ENCODE measurements at regions not wholly inside any gene's neighbourhood (a gene's known extent, or its start where the extent isn't known, plus 50 kb on each side); places are given as distances from the start of the nearest gene placed in this dataset.

GRCh38 chr5:33235824-33236223, 204.9 kb upstream of the TARS1 start:
- Histone ChIP-seq H3K4me3 (ENCODE audit: low read length) (0 out of 2 replicates have a peak overlapping the region, but pooled peaks have one; percentile 15), H3K36me3 (replicated peaks; ENCODE audit: insufficient read depth, low read length) (no peaks in the 10 kb centered on the region), H3K9me2 (replicated peaks; ENCODE audit: insufficient read depth, low read length) (no peaks in the 10 kb centered on the region), H3K4me1 (ENCODE audit: low read length) (peaks cover 56% of the 10 kb centered on the region), H3K9ac (ENCODE audit: low read length) (no peak overlapping the region), H3K27ac (ENCODE audit: low read length) (peak overlapping the region; percentile 50; the same call in 1 of the 2 replicates), H3K4me2 (ENCODE audit: low read depth, low read length) (peak overlapping the region; percentile 66; the same call in 1 of the 2 replicates), H3K9me3 (replicated peaks; ENCODE audit: insufficient read depth, low read length) (no peaks in the 10 kb centered on the region), H3F3A (ENCODE audit: insufficient read depth, low read length) (peaks cover 21% of the 10 kb centered on the region), H2AFZ (ENCODE audit: low read length) (no peak overlapping the region), H3K79me2 (ENCODE audit: low read length) (no peaks in the 10 kb centered on the region), H4K20me1 (ENCODE audit: insufficient read depth, low read length) (no peaks in the 10 kb centered on the region), H3K27me3 (replicated peaks; ENCODE audit: insufficient read depth, low read length) (no peaks in the 10 kb centered on the region)
- TF ChIP-seq CTCF (IDR thresholded peaks at IDR 0.05; ENCODE audit: low read length) (no peak), EZH2 (optimal IDR thresholded peaks at IDR 0.05; ENCODE audit: low read depth, low read length) (no peak), EZH2phosphoT487 (IDR thresholded peaks at IDR 0.05; ENCODE audit: low read length) (no peak)
- peak; percentile 84 for DNase-seq

GRCh38 chr5:33237471-33237870, 203.3 kb upstream of the TARS1 start:
- no peak overlapping the region for H3K4me3 ChIP-seq (ENCODE audit: low read length)
- no peaks in the 10 kb centered on the region for H3K79me2 ChIP-seq (ENCODE audit: low read length)
- H3K27ac ChIP-seq (ENCODE audit: low read length): no peak overlapping the region
- H4K20me1 ChIP-seq (ENCODE audit: insufficient read depth, low read length): no peaks in the 10 kb centered on the region
- H3K9me2 ChIP-seq (replicated peaks; ENCODE audit: insufficient read depth, low read length): no peaks in the 10 kb centered on the region
- no peak overlapping the region for H3K9ac ChIP-seq (ENCODE audit: low read length)
- no peak overlapping the region for H3K4me2 ChIP-seq (ENCODE audit: low read depth, low read length)
- TF ChIP-seq EZH2phosphoT487 (IDR thresholded peaks at IDR 0.05; ENCODE audit: low read length) (no peak), EZH2 (optimal IDR thresholded peaks at IDR 0.05; ENCODE audit: low read depth, low read length) (no peak), CTCF (IDR thresholded peaks at IDR 0.05; ENCODE audit: low read length) (no peak)
- H3K4me1 ChIP-seq (ENCODE audit: low read length): peaks cover 72% of the 10 kb centered on the region
- H3K27me3 ChIP-seq (replicated peaks; ENCODE audit: insufficient read depth, low read length): no peaks in the 10 kb centered on the region
- H2AFZ ChIP-seq (ENCODE audit: low read length): no peak overlapping the region
- H3F3A ChIP-seq (ENCODE audit: insufficient read depth, low read length): peaks cover 21% of the 10 kb centered on the region
- no peaks in the 10 kb centered on the region for H3K9me3 ChIP-seq (replicated peaks; ENCODE audit: insufficient read depth, low read length)
- no peak for DNase-seq
- no peaks in the 10 kb centered on the region for H3K36me3 ChIP-seq (replicated peaks; ENCODE audit: insufficient read depth, low read length)

- Histone ChIP-seq H3K9ac (ENCODE audit: low read length) (no peak overlapping the region), H3K27me3 (replicated peaks; ENCODE audit: insufficient read depth, low read length) (no peaks in the 10 kb centered on the region), H3K4me3 (ENCODE audit: low read length) (no peak overlapping the region), H3K4me2 (ENCODE audit: low read depth, low read length) (peak overlapping the region; percentile 51), H3K4me1 (ENCODE audit: low read length) (peaks cover 72% of the 10 kb centered on the region), H3K9me3 (replicated peaks; ENCODE audit: insufficient read depth, low read length) (no peaks in the 10 kb centered on the region), H2AFZ (ENCODE audit: low read length) (no peak overlapping the region), H3K9me2 (replicated peaks; ENCODE audit: insufficient read depth, low read length) (no peaks in the 10 kb centered on the region), H3K27ac (ENCODE audit: low read length) (peak overlapping the region; percentile 54; the same call in 1 of the 2 replicates), H4K20me1 (ENCODE audit: insufficient read depth, low read length) (no peaks in the 10 kb centered on the region), H3K79me2 (ENCODE audit: low read length) (no peaks in the 10 kb centered on the region), H3K36me3 (replicated peaks; ENCODE audit: insufficient read depth, low read length) (no peaks in the 10 kb centered on the region), H3F3A (ENCODE audit: insufficient read depth, low read length) (peaks cover 21% of the 10 kb centered on the region)
- peak; percentile 72 for DNase-seq
- TF ChIP-seq CTCF (IDR thresholded peaks at IDR 0.05; ENCODE audit: low read length) (no peak), EZH2phosphoT487 (IDR thresholded peaks at IDR 0.05; ENCODE audit: low read length) (no peak), EZH2 (optimal IDR thresholded peaks at IDR 0.05; ENCODE audit: low read depth, low read length) (no peak)
These were observed 201.7 kb upstream of the TARS1 start for GRCh38 chr5:33238826-33239695.
